ENCODE measurements at regions not wholly inside any gene's neighbourhood (a gene's known extent, or its start where the extent isn't known, plus 50 kb on each side); places are given as distances from the start of the nearest gene placed in this dataset.

- ChIA-PET CTCF (no interaction called here), POLR2A (ENCODE audit: low non-redundant PET) (no interaction called here)
- no peak overlapping the region for H3K27ac ChIP-seq
- DNase-seq (ENCODE audit: low spot score), result no peak
- TF ChIP-seq CTCF (conservative IDR thresholded peaks at IDR 0.05; ENCODE audit: low read depth), result no peak
Observed at GRCh38 chr10:4443419-4443818, 382.6 kb upstream of the AKR1E2 start.

GRCh38 chr10:4442296-4442695 is 383.7 kb upstream of the AKR1E2 start:
- ChIA-PET POLR2A (ENCODE audit: low non-redundant PET) (no interaction called here), CTCF (interaction anchor here (0.6 kb wide), 1 partner anchor 24 kb away, joined by 3 read pairs; no protein-coding TSS in a partner anchor)
- TF ChIP-seq CTCF (conservative IDR thresholded peaks at IDR 0.05; ENCODE audit: low read depth), result no peak

GRCh38 chr10:4440260-4440659 is 385.7 kb upstream of the AKR1E2 start:
- ChIA-PET CTCF (no interaction called here), POLR2A (ENCODE audit: low non-redundant PET) (no interaction called here)
- no peak for DNase-seq (ENCODE audit: low spot score)
- TF ChIP-seq CTCF (conservative IDR thresholded peaks at IDR 0.05; ENCODE audit: low read depth), result no peak
- H3K27ac ChIP-seq, result no peak overlapping the region

More at GRCh38 chr10:4442296-4442695, 383.7 kb upstream of the AKR1E2 start:
- DNase-seq (ENCODE audit: low spot score), result no peak
- H3K27ac ChIP-seq, result no peak overlapping the region

GRCh38 chr10:4437791-4438190 is 388.2 kb upstream of the AKR1E2 start:
- ChIA-PET POLR2A (ENCODE audit: low non-redundant PET) (no interaction called here), CTCF (interaction anchor here (0.7 kb wide), 2 partner anchors 12 to 50 kb away, joined by 3 to 4 read pairs; no protein-coding TSS in a partner anchor)
- H3K27ac ChIP-seq, result no peak overlapping the region
- no peak for TF ChIP-seq CTCF (conservative IDR thresholded peaks at IDR 0.05; ENCODE audit: low read depth)
- no peak for DNase-seq (ENCODE audit: low spot score)

- no peak overlapping the region for H3K27ac ChIP-seq
- no peak for TF ChIP-seq CTCF (conservative IDR thresholded peaks at IDR 0.05; ENCODE audit: low read depth)
- ChIA-PET CTCF (interaction anchor here (0.6 kb wide), 1 partner anchor 34 kb away, joined by 5 read pairs; no protein-coding TSS in a partner anchor), POLR2A (ENCODE audit: low non-redundant PET) (no interaction called here)
- DNase-seq (ENCODE audit: low spot score), result no peak
Observed at GRCh38 chr10:4437061-4437460, 388.9 kb upstream of the AKR1E2 start.

GRCh38 chr10:4436103-4436502 is 389.9 kb upstream of the AKR1E2 start:
- no peak overlapping the region for H3K27ac ChIP-seq
- no peak for TF ChIP-seq CTCF (conservative IDR thresholded peaks at IDR 0.05; ENCODE audit: low read depth)
- no peak for DNase-seq (ENCODE audit: low spot score)
- CTCF ChIA-PET, result no interaction called here
- POLR2A ChIA-PET (ENCODE audit: low non-redundant PET), result no interaction called here

Measured in RWPE1 (cell line).